Osteoblast (primary cell): ENCODE measurements at regions not wholly inside any gene's neighbourhood (a gene's known extent, or its start where the extent isn't known, plus 50 kb on each side); places are given as distances from the start of the nearest gene placed in this dataset.

Experiments used
- DNase-seq: peaks from one replicate; pipeline ENCODE4 v3.0.0; 2011; ENCODE audit warnings: low spot score, mixed read lengths; ENCODE audit not compliant: insufficient read length; ENCODE audit errors: missing footprints
- H2AFZ ChIP-seq: 2 replicates; pipeline ENCODE4 v1.6.0; 2011; ENCODE audit warnings: mild to moderate bottlenecking, low read length
- H3K27ac ChIP-seq: 2 replicates; pipeline ENCODE4 v1.5.1; 2011; ENCODE audit warnings: mild to moderate bottlenecking, low read depth, low read length, moderate library complexity
- H3K27me3 ChIP-seq: 2 replicates; pipeline ENCODE4 v1.6.0; 2012; ENCODE audit warnings: mild to moderate bottlenecking, control low read depth, inconsistent platforms, low read length, moderate library complexity; ENCODE audit not compliant: insufficient read depth
- H3K36me3 ChIP-seq: 2 replicates; pipeline ENCODE4 v1.5.1; 2011; ENCODE audit warnings: mild to moderate bottlenecking, low read length, control low read depth, moderate library complexity; ENCODE audit not compliant: insufficient read depth
- H3K4me1 ChIP-seq: 2 replicates; pipeline ENCODE4 v1.5.1; 2011; ENCODE audit warnings: mild to moderate bottlenecking, low read length, control low read depth, moderate library complexity; ENCODE audit not compliant: insufficient read depth
- H3K4me2 ChIP-seq: 2 replicates; pipeline ENCODE4 v1.6.0; 2011; ENCODE audit warnings: mild to moderate bottlenecking, low read length; ENCODE audit not compliant: insufficient read depth
- H3K4me3 ChIP-seq: fragments of 200-600 bp; sonication (generic); 3 replicates; pipeline ENCODE4 v1.5.1; 2012; ENCODE audit warnings: mild to moderate bottlenecking, low read length, inconsistent platforms; ENCODE audit not compliant: insufficient read depth
- H3K79me2 ChIP-seq: 2 replicates; pipeline ENCODE4 v1.6.0; 2012; ENCODE audit warnings: mild to moderate bottlenecking, low read length, control low read depth, inconsistent platforms; ENCODE audit not compliant: insufficient read depth
- H3K9me3 ChIP-seq: 2 replicates; pipeline ENCODE4 v1.5.1; 2011; ENCODE audit warnings: low read depth, low read length, control low read depth
- H4K20me1 ChIP-seq: 2 replicates; pipeline ENCODE4 v1.6.0; 2012; ENCODE audit warnings: mild to moderate bottlenecking, low read length, control low read depth; ENCODE audit not compliant: insufficient read depth
- CTCF ChIP-seq: IDR thresholded peaks from 2 replicates; pipeline ENCODE4 v1.5.1; 2011; ENCODE audit warnings: mild to moderate bottlenecking, low read depth, low read length, moderate library complexity; ENCODE audit errors: extremely low read depth

- no peak overlapping the region for H3K4me3 ChIP-seq
- TF ChIP-seq CTCF, result no peak
- H3K36me3 ChIP-seq, result no peaks in the 10 kb centered on the region
- DNase-seq, result no peak
- no peaks in the 10 kb centered on the region for H3K27me3 ChIP-seq
- H3K27ac ChIP-seq, result no peak overlapping the region
- H3K79me2 ChIP-seq, result no peaks in the 10 kb centered on the region
- H3K4me1 ChIP-seq, result no peaks in the 10 kb centered on the region
- H3K4me2 ChIP-seq, result no peak overlapping the region
- no peaks in the 10 kb centered on the region for H4K20me1 ChIP-seq
- H3K9me3 ChIP-seq, result no peaks in the 10 kb centered on the region
- no peak overlapping the region for H2AFZ ChIP-seq
Measured at GRCh38 chr12:74820324-74820723, 282.7 kb downstream of the ATXN7L3B start.

GRCh38 chr12:74836567-74836966, 298.9 kb downstream of the ATXN7L3B start:
- Histone ChIP-seq H3K36me3 (no peaks in the 10 kb centered on the region), H2AFZ (no peak overlapping the region), H4K20me1 (no peaks in the 10 kb centered on the region), H3K79me2 (no peaks in the 10 kb centered on the region), H3K27me3 (no peaks in the 10 kb centered on the region), H3K4me2 (no peak overlapping the region), H3K4me3 (no peak overlapping the region), H3K27ac (no peak overlapping the region), H3K4me1 (no peaks in the 10 kb centered on the region), H3K9me3 (no peaks in the 10 kb centered on the region)
- no peak for TF ChIP-seq CTCF
- no peak for DNase-seq

GRCh38 chr12:74846116-74846515, 308.5 kb downstream of the ATXN7L3B start:
- no peak for DNase-seq
- TF ChIP-seq CTCF, result no peak
- Histone ChIP-seq H3K36me3 (no peaks in the 10 kb centered on the region), H3K27me3 (no peaks in the 10 kb centered on the region), H4K20me1 (no peaks in the 10 kb centered on the region), H3K79me2 (no peaks in the 10 kb centered on the region), H3K27ac (no peak overlapping the region), H3K4me3 (no peak overlapping the region), H3K9me3 (no peaks in the 10 kb centered on the region), H3K4me1 (no peaks in the 10 kb centered on the region), H3K4me2 (no peak overlapping the region), H2AFZ (no peak overlapping the region)

GRCh38 chr12:74847169-74847568, 309.5 kb downstream of the ATXN7L3B start:
- no peaks in the 10 kb centered on the region for H3K79me2 ChIP-seq
- H3K27ac ChIP-seq, result no peak overlapping the region
- H3K27me3 ChIP-seq, result no peaks in the 10 kb centered on the region
- H4K20me1 ChIP-seq, result no peaks in the 10 kb centered on the region
- no peak for TF ChIP-seq CTCF
- H3K36me3 ChIP-seq, result no peaks in the 10 kb centered on the region
- H2AFZ ChIP-seq, result no peak overlapping the region
- no peaks in the 10 kb centered on the region for H3K4me1 ChIP-seq
- no peaks in the 10 kb centered on the region for H3K9me3 ChIP-seq
- no peak for DNase-seq
- H3K4me2 ChIP-seq, result no peak overlapping the region
- H3K4me3 ChIP-seq, result no peak overlapping the region
